Lower leg skin (tissue), 3 donors: ENCODE measurements at regions not wholly inside any gene's neighbourhood (a gene's known extent, or its start where the extent isn't known, plus 50 kb on each side); places are given as distances from the start of the nearest gene placed in this dataset.

ENCODE experiments used
- POLR2A ChIP-seq, 2 donors: fragments of 450-650 bp; IDR thresholded peaks; one replicate each; pipeline ENCODE4 v1.6.1; 2016 to 2017; ENCODE audit warnings: antibody characterized with exemption in 2 of 2, mild to moderate bottlenecking in 1 of 2, moderate library complexity in 1 of 2
- TF ChIP-seq, protein P1 (sequence below), 3 donors: fragments of 450-650 bp; IDR thresholded peaks; one replicate each; pipeline ENCODE4 v1.5.1; 2016; ENCODE audit warnings: antibody characterized with exemption in 3 of 3, mild to moderate bottlenecking in 3 of 3, moderate library complexity in 2 of 3

DNA sequence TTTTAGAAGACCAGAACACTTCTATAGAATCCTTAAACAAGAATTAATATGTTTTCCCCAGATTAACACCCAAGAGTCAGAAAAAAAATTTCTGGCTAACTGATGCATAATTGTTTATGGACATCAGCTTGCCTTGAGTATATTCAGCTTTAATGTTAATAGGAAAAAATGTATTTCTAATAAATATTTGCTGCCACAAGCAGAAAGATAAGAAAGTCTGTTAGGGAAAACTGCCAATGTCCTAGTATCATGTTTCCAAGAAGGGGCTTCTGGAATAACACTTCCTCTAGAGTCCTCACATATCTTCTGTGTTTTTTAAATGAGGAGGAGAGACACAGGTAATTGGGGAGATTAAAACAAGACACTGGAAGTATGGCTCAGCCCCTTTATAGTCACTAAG lies 202.1 kb upstream of the TET2 start:
- TF ChIP-seq, protein P1, sequence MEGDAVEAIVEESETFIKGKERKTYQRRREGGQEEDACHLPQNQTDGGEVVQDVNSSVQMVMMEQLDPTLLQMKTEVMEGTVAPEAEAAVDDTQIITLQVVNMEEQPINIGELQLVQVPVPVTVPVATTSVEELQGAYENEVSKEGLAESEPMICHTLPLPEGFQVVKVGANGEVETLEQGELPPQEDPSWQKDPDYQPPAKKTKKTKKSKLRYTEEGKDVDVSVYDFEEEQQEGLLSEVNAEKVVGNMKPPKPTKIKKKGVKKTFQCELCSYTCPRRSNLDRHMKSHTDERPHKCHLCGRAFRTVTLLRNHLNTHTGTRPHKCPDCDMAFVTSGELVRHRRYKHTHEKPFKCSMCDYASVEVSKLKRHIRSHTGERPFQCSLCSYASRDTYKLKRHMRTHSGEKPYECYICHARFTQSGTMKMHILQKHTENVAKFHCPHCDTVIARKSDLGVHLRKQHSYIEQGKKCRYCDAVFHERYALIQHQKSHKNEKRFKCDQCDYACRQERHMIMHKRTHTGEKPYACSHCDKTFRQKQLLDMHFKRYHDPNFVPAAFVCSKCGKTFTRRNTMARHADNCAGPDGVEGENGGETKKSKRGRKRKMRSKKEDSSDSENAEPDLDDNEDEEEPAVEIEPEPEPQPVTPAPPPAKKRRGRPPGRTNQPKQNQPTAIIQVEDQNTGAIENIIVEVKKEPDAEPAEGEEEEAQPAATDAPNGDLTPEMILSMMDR (IDR thresholded peaks at IDR 0.05) = no peak
- TF ChIP-seq POLR2A (IDR thresholded peaks at IDR 0.05) = no peak
